ENCODE measurements at regions not wholly inside any gene's neighbourhood (a gene's known extent, or its start where the extent isn't known, plus 50 kb on each side); places are given as distances from the start of the nearest gene placed in this dataset.
A peak's percentile ranks its signal among the peaks of the same experiment; 100 is the strongest.

DNA sequence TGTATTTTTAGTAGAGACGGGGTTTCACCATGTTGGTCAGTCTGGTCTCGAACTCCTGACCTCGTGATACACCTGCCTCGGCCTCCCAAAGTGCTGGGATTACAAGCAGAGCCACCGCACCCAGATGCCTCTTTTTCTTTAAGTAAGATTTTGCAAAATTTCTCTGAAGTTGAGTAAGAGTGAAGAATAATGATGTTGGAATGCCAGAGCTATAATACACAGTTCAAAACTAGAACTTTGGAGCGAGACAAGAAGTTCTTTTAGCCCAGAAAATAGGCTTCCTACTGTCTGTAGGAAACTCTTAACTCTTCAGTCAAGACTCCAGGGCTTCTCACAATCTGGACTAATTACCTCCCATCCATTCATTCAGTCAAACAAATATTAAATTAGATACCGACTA is 51.4 kb downstream of the MARCHF4 start:
- no peak for DNase-seq

GRCh38 chr2:216319771-216320170 is 52.5 kb downstream of the MARCHF4 start:
- DNase-seq, result no peak

DNA sequence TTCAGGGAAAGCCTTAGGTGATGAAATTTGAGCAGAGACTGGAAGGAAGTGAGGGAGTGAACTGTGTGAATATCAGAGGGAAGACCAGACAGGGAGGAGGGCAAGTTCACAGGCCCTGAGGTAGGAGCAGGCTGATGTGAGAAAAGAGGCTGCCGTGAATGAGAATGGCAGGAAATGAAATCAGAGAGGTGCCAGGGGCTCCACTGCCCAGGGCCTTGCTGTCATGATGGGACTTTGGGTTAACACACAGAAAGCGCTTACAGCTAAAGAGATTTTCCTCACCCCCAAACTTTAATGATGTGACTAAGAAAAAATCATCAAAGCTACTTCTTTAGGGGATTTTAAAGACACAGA is 53.8 kb downstream of the MARCHF4 start:
- DNase-seq, result no peak

DNA sequence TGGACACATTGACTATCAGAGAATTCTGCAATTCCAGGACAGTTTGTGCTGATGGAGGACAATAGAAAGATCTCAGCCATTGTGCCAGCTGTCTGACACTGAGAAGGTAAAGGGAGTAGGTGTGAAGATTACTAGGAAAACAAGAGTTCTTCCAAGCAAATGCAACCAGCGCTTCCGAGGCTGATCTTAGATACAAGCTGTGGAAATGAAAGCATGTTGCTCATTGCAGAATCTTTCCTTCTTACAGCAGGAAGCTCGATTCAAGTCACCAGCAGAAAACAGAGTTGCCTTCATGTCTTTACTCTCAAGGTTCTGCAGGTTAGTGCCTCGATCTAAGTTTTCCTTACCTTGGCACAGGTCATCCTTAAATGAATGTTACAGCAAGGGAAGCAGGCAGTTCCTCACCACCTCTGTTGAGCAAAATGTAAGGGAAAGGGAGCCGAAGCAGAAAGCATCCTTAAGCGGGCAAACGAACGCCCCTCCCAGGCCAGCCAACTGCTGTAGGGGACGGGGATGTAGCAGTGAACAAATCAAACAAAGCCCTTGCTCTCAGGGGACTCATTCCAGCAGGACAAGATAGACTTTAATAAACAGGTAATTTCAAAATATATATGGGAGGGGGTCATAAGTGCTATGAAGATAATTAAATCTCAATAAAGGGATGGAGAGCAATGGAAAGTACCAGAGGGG is 54.3 kb downstream of the MARCHF4 start:
- no peak for DNase-seq

- no peak for DNase-seq
These were observed 55.5 kb downstream of the MARCHF4 start for GRCh38 chr2:216316743-216317142.

DNA sequence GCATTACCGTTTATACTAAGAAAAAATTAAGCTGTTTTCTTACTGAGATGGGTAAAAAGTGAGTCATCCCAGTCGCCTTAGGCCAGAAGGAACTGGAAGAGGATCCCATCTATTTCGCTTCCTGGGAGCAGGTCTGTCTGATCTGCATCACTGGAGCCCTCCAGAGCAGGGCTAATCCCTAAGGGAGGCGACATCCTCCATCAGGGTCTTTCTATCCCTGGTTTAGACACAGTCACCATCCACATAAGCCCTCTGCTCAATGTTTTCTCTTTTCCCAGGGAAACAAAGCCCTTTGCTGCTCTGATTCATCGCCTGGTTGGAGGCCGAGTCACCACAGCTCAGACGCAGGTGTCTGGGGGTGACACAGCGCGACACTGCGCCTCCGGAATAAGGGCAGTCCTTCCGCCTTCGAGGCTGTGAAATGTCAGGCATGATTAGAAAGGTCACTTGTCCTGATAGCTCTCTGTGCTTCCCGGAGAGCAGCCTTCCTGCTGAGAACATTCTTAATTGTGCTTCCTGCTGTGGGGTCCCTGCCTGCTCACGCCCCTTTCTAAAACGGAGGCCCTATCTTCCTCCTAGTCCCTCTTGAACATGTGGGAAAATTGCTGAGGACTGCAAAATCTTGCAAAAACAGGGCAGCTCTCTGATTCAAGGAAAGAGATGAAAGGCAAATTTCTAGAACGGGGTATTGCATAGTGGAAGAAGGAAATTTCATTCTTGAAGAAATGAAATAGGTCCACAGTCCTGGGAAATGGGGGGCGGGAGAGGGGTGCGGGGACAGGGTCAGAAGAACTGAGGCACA is 56.3 kb downstream of the MARCHF4 start:
- DNase-seq, result no peak

DNA sequence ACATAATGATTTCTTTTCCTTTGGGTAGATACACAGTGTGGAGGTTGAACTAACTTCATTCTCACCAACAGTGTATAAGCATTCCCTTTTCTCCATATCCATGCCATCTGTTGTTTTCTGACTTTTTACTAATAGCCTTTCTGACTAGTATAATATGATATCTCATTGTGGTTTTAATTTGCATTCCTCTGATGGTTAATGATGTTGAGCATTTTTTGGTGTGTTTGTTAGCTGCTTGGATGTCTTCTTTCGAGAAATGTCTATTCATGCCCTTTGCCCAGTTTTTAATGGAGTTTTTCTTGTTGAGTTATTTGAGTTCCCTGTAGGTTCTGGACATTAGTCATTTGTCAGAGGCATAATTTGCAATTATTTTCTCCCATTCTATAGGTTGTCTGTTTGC is 59.8 kb downstream of the MARCHF4 start:
- DNase-seq, result no peak

- peak; percentile 6 for DNase-seq
These were observed 63.7 kb downstream of the MARCHF4 start for GRCh38 chr2:216308576-216308975.

GRCh38 chr2:216307496-216307895 is 64.8 kb downstream of the MARCHF4 start:
- DNase-seq, result no peak

DNA sequence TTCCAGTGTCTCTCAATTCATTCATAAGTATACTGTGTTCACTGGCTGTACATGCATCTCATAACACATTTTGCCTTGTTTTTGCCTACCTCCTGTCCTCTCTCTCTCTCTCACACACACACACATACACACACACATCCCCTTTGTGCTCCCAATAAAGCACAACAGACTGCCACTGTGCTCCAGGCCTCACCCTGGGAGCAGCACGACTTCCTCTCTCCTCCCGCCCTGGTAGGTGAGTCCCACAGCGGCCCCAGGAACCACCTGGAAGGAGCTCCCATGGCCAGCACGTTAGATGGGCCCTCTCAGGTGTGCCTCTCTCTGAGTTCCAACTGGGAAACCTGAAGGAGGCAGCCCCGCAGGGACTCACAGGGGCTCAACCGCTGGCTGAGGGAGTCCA is 65.4 kb downstream of the MARCHF4 start:
- no peak for DNase-seq

- DNase-seq, result no peak
These were observed 66.7 kb downstream of the MARCHF4 start for GRCh38 chr2:216305574-216305973.

DNA sequence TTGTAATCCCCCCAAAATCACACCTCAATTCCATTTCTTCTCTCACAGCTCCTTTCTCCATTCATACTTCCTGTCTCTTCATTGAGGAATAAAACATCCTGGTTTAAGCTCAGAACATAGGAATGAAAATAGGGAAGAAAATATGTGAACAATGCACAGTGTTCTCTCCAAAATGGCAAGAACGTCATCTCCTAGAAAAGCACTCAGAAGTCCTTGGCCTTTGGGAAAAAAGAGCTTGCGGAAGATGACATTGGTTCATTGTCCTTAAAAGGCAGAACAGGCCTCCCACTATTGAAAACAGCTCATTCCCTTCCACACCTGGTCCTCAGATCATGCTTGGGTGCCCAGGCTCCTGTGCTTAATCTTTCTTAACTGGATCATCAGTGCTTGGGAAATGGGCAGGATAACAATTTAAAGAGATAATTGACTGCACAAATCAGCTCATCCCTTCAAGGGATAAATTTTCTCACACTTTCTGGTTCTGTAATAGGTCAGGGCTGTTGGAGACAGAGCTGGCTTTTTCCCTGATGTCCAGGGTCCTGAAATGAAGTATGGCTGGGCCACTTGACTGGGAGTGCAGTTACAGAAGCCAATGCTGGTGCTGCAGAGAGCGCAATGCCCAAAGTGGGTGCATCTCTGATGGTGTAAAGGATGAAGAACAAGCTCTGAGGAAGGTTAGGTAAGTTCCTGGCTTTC is 69.2 kb downstream of the MARCHF4 start:
- DNase-seq, result no peak

GRCh38 chr2:216300906-216301305 is 71.4 kb downstream of the MARCHF4 start:
- no peak for DNase-seq

GRCh38 chr2:216299588-216299987 is 72.7 kb downstream of the MARCHF4 start:
- DNase-seq, result no peak

- no peak for DNase-seq
These were observed 73.4 kb downstream of the MARCHF4 start for GRCh38 chr2:216298719-216299495.

GRCh38 chr2:216296856-216297255 is 75.4 kb downstream of the MARCHF4 start:
- DNase-seq, result no peak

- no peak for DNase-seq
These were observed 78.0 kb downstream of the MARCHF4 start for GRCh38 chr2:216294305-216294704.

DNA sequence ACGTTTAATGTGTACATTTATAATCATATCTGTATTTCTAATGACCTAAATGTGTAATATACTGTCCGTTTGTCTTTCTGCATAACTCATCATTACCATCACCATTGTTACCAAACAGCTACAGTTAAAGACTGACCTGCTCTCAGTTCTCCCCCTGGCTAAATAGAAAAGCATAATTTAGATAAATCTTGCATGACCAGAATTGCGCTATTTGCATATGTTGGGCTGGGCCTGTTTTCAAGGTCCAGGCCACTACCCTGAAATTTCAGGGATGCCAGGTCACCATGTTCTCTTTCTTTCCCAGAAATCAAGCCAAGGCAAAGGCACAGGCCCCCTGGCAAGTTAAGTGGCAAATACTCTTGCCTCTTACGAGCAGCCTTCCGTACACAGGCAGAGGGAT is 78.4 kb downstream of the MARCHF4 start:
- DNase-seq, result no peak

- DNase-seq, result no peak
These were observed 79.4 kb downstream of the MARCHF4 start for GRCh38 chr2:216292886-216293301.

- no peak for DNase-seq
These were observed 79.8 kb downstream of the MARCHF4 start for GRCh38 chr2:216292475-216292874.

DNA sequence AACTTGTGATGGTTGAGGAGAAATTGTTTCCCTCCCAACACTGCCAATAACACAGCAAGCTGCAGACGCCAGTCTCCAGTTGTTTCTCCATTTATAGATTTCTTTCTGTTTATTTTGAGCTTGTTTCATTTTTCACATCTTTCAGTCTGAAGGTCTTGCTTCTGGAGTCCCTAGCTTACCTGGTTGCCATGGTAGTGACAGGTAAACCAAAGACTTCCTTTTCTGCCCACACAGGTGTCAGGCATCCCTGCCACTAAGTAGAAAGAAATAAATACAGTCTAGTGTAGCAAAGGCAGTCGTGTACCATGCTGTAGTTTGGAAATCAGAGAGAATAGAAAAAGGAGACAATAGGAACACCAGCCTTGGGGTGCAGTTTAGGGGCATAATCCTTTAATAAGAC is 82.8 kb downstream of the MARCHF4 start:
- DNase-seq, result no peak

DNA sequence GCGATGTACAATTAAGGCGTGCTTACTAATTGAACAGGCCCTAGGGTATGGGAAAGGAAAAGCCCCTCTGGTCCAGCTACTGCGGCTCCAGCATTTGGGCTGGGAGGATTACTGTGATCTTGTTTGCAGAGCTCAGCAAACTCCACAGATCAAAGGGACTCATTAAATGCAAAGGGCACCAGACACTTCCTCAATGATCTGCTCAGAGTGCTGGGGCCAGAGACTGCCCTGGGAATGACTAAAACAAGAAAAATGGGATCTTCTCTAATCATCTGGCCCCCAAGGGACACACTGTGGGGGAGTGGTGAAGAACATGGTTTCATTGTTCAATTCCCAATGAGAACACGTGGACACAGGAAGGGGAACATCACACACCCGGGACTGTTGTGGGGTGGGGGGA is 85.0 kb downstream of the MARCHF4 start:
- DNase-seq, result no peak
